Astrocyte (in vitro differentiated cells and primary cell): ENCODE measurements at regions not wholly inside any gene's neighbourhood (a gene's known extent, or its start where the extent isn't known, plus 50 kb on each side); places are given as distances from the start of the nearest gene placed in this dataset.

Source experiments
- DNase-seq: peaks from one replicate; pipeline ENCODE4 v3.0.0-alpha.2; 2010; ENCODE audit warnings: low read depth
- FAIRE-seq: peaks from 2 replicates; lab custom pipeline; 2011; peaks lifted over from hg19 to GRCh38; lab: Jason Lieb, UNC
- H2AFZ ChIP-seq: 2 replicates; pipeline ENCODE4 v1.6.0; 2012; ENCODE audit warnings: low read depth, low read length, inconsistent platforms
- H3K27ac ChIP-seq: 2 replicates; pipeline ENCODE4 v1.5.1; 2011; ENCODE audit warnings: low read depth, low read length, inconsistent platforms
- H3K27me3 ChIP-seq: 2 replicates; pipeline ENCODE4 v1.6.0; 2011; ENCODE audit warnings: low read length, inconsistent platforms; ENCODE audit not compliant: insufficient read depth
- H3K36me3 ChIP-seq: 2 replicates; pipeline ENCODE4 v1.5.1; 2011; ENCODE audit warnings: low read length, inconsistent platforms; ENCODE audit not compliant: insufficient read depth
- H3K4me1 ChIP-seq: 2 replicates; pipeline ENCODE4 v1.5.1; 2011; ENCODE audit warnings: low read length, inconsistent platforms; ENCODE audit not compliant: insufficient read depth
- H3K4me2 ChIP-seq: 2 replicates; pipeline ENCODE4 v1.6.0; 2012; ENCODE audit warnings: low read length, inconsistent platforms
- H3K4me3 ChIP-seq: 2 replicates; pipeline ENCODE4 v1.5.1; 2011; ENCODE audit warnings: low read depth, mild to moderate bottlenecking, low read length, inconsistent platforms; ENCODE audit not compliant: insufficient read depth
- H3K79me2 ChIP-seq: 2 replicates; pipeline ENCODE4 v1.6.0; 2012; ENCODE audit warnings: mild to moderate bottlenecking, low read length, inconsistent platforms; ENCODE audit not compliant: insufficient read depth
- H3K9ac ChIP-seq: 2 replicates; pipeline ENCODE4 v1.6.0; 2012; ENCODE audit warnings: mild to moderate bottlenecking, low read length, inconsistent platforms
- H3K9me3 ChIP-seq: 2 replicates; pipeline ENCODE4 v1.5.1; 2012; ENCODE audit warnings: low read depth, mild to moderate bottlenecking, low read length, inconsistent platforms; ENCODE audit not compliant: insufficient read depth
- H4K20me1 ChIP-seq: 2 replicates; pipeline ENCODE4 v1.6.0; 2012; ENCODE audit warnings: low read length, inconsistent platforms; ENCODE audit not compliant: insufficient read depth
- H3K27ac Mint-ChIP-seq: one replicate; pipeline ENCODE4 v1.8.0; 2021; ENCODE audit warnings: mild to moderate bottlenecking, mixed read lengths; ENCODE audit not compliant: unreplicated experiment
- H3K27me3 Mint-ChIP-seq: one replicate; pipeline ENCODE4 v1.8.0; 2021; ENCODE audit warnings: low read depth, mixed read lengths; ENCODE audit not compliant: unreplicated experiment
- H3K36me3 Mint-ChIP-seq: one replicate; pipeline ENCODE4 v1.8.0; 2021; ENCODE audit warnings: low read depth, mixed read lengths; ENCODE audit not compliant: unreplicated experiment
- H3K4me1 Mint-ChIP-seq: one replicate; pipeline ENCODE4 v1.8.0; 2021; ENCODE audit warnings: low read depth, mixed read lengths; ENCODE audit not compliant: unreplicated experiment
- H3K4me3 Mint-ChIP-seq: one replicate; pipeline ENCODE4 v1.8.0; 2021; ENCODE audit warnings: mild to moderate bottlenecking, moderate library complexity, mixed read lengths; ENCODE audit not compliant: unreplicated experiment
- H3K9me3 Mint-ChIP-seq: one replicate; pipeline ENCODE4 v1.8.0; 2021; ENCODE audit warnings: mild to moderate bottlenecking, mixed read lengths; ENCODE audit not compliant: unreplicated experiment
- CTCF ChIP-seq: IDR thresholded peaks from 2 replicates; pipeline ENCODE4 v1.5.1; 2011; ENCODE audit warnings: low read depth, mild to moderate bottlenecking, inconsistent platforms, low read length, moderate library complexity; ENCODE audit not compliant: insufficient read depth
- EZH2 ChIP-seq: IDR thresholded peaks from 2 replicates; pipeline ENCODE4 v1.6.1; 2012; ENCODE audit warnings: mild to moderate bottlenecking, low read length, inconsistent platforms; ENCODE audit not compliant: insufficient read depth

DNA sequence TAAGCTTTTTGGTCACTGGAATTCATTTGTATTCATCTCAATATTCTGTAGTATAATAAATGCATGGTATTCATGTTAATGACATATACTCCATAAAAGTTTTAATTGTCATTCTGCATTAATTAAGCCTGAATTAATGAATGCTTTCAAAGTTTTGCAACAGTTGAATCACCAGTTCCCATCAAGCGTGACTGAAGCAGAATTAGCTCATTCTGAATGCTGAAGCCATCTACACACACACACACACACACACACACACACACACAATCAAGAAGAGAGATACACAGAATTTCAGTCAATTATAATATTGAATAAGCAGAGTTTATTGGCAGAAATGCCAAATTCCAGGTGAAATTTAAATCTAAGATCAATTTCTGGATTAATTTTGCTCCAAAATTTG is 252.1 kb upstream of the KCNMB2 start:
- H3K36me3 ChIP-seq = no peaks in the 10 kb centered on the region
- H3K4me1 Mint-ChIP-seq = no peaks in the 10 kb centered on the region
- no peaks in the 10 kb centered on the region for H3K27me3 Mint-ChIP-seq
- no peak overlapping the region for H3K4me3 ChIP-seq
- no peak overlapping the region for H3K27ac Mint-ChIP-seq
- H3K4me3 Mint-ChIP-seq = no peak overlapping the region
- no peak for DNase-seq
- no peaks in the 10 kb centered on the region for H4K20me1 ChIP-seq
- H3K9ac ChIP-seq = no peak overlapping the region
- peaks cover 7% of the 10 kb centered on the region for H3K9me3 Mint-ChIP-seq
- no peak for TF ChIP-seq CTCF
- TF ChIP-seq EZH2 = no peak
- no peaks in the 10 kb centered on the region for H3K4me1 ChIP-seq
- H3K36me3 Mint-ChIP-seq = no peaks in the 10 kb centered on the region
- no peak overlapping the region for H3K27ac ChIP-seq
- no peaks in the 10 kb centered on the region for H3K9me3 ChIP-seq
- H3K79me2 ChIP-seq = no peaks in the 10 kb centered on the region
- no peak overlapping the region for H3K4me2 ChIP-seq
- H2AFZ ChIP-seq = no peak overlapping the region
- FAIRE-seq = no peak
- H3K27me3 ChIP-seq = no peaks in the 10 kb centered on the region

- no peaks in the 10 kb centered on the region for H3K9me3 Mint-ChIP-seq
- H3K36me3 Mint-ChIP-seq = no peaks in the 10 kb centered on the region
- no peak overlapping the region for H3K4me2 ChIP-seq
- H3K27ac ChIP-seq = no peak overlapping the region
- H3K36me3 ChIP-seq = no peaks in the 10 kb centered on the region
- no peaks in the 10 kb centered on the region for H4K20me1 ChIP-seq
- no peak overlapping the region for H3K4me3 ChIP-seq
- H3K27me3 Mint-ChIP-seq = no peaks in the 10 kb centered on the region
- H3K4me1 ChIP-seq = no peaks in the 10 kb centered on the region
- no peak overlapping the region for H2AFZ ChIP-seq
- no peaks in the 10 kb centered on the region for H3K27me3 ChIP-seq
- H3K9ac ChIP-seq = no peak overlapping the region
- TF ChIP-seq CTCF (no peak), EZH2 (no peak)
- DNase-seq (no peak), FAIRE-seq (no peak)
- no peak overlapping the region for H3K27ac Mint-ChIP-seq
- H3K4me1 Mint-ChIP-seq = no peaks in the 10 kb centered on the region
- no peaks in the 10 kb centered on the region for H3K79me2 ChIP-seq
- H3K4me3 Mint-ChIP-seq = no peak overlapping the region
- no peaks in the 10 kb centered on the region for H3K9me3 ChIP-seq
Measured at GRCh38 chr3:178288074-178288473, 248.2 kb upstream of the KCNMB2 start.

DNA sequence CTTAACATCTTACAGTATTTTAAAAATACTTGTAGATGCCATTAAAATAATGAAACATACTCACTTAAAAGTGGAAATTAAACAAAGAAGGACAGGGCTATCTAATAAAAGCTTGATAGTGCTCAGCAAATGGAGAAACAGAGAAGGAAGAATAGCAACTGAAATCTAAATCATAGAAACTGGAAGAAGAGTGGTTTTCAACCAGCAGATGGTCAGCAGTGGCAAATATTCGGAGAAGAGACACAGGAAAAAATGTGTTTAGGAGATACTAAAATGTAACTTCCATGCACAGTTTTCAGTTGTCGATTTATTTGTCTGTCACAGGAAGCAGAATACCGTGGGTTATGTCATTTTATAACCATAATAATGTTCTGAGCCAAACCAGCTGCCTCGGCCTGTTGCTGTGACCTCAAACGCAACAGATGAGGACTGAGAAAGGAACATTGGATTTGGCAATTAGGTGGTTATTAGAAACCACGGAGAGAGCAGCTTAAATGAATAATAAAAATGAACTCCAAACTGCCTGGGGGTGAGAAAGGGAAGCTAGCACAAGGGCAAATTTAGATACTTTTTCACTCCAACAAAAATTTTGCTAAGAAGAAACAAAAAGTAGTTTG is 246.6 kb upstream of the KCNMB2 start:
- Histone ChIP-seq H3K36me3 (no peaks in the 10 kb centered on the region), H4K20me1 (no peaks in the 10 kb centered on the region), H3K4me3 (no peak overlapping the region), H3K9me3 (no peaks in the 10 kb centered on the region), H3K27me3 (no peaks in the 10 kb centered on the region), H3K27ac (no peak overlapping the region), H2AFZ (no peak overlapping the region), H3K9ac (no peak overlapping the region), H3K4me2 (no peak overlapping the region), H3K79me2 (no peaks in the 10 kb centered on the region), H3K4me1 (no peaks in the 10 kb centered on the region)
- no peaks in the 10 kb centered on the region for H3K4me1 Mint-ChIP-seq
- no peak overlapping the region for H3K4me3 Mint-ChIP-seq
- no peak overlapping the region for H3K27ac Mint-ChIP-seq
- FAIRE-seq = no peak
- H3K36me3 Mint-ChIP-seq = no peaks in the 10 kb centered on the region
- no peaks in the 10 kb centered on the region for H3K27me3 Mint-ChIP-seq
- no peaks in the 10 kb centered on the region for H3K9me3 Mint-ChIP-seq
- no peak for TF ChIP-seq EZH2
- TF ChIP-seq CTCF = no peak
- no peak for DNase-seq
